HFFc6 (cell line): ENCODE measurements at regions not wholly inside any gene's neighbourhood (a gene's known extent, or its start where the extent isn't known, plus 50 kb on each side); places are given as distances from the start of the nearest gene placed in this dataset.

ENCODE experiments used
- DNase-seq: peaks from one replicate; pipeline ENCODE4 v3.0.0-alpha.2; 2018
- H3K27ac Mint-ChIP-seq: 2 replicates; pipeline ENCODE4 v1.8.0; 2020; ENCODE audit warnings: mild to moderate bottlenecking, mixed read lengths
- H3K27me3 Mint-ChIP-seq: 2 replicates; pipeline ENCODE4 v1.8.0; 2021; ENCODE audit warnings: mild to moderate bottlenecking, moderate library complexity, mixed read lengths; ENCODE audit not compliant: insufficient read depth
- H3K36me3 Mint-ChIP-seq: 2 replicates; pipeline ENCODE4 v1.8.0; 2021; ENCODE audit warnings: low read depth, mixed read lengths
- H3K4me1 Mint-ChIP-seq: 2 replicates; pipeline ENCODE4 v1.8.0; 2020; ENCODE audit warnings: low read depth, mixed read lengths
- H3K4me3 Mint-ChIP-seq: 2 replicates; pipeline ENCODE4 v1.8.0; 2020; ENCODE audit warnings: mild to moderate bottlenecking, moderate library complexity, mixed read lengths
- H3K9me3 Mint-ChIP-seq: 2 replicates; pipeline ENCODE4 v1.8.0; 2020; ENCODE audit warnings: mild to moderate bottlenecking, mixed read lengths
- CTCF ChIP-seq: fragments of 200-600 bp; sonication (generic); IDR thresholded peaks from 2 replicates; pipeline ENCODE4 v1.5.0; 2021; ENCODE audit warnings: antibody characterized with exemption, mild to moderate bottlenecking

GRCh38 chr6:26232306-26232939, 132.6 kb upstream of the BTN3A2 start:
- TF ChIP-seq CTCF = no peak
- Mint-ChIP-seq H3K27ac (peak overlapping the region; percentile 84), H3K9me3 (no peaks in the 10 kb centered on the region), H3K4me1 (peaks cover 42% of the 10 kb centered on the region), H3K36me3 (no peaks in the 10 kb centered on the region), H3K4me3 (peak overlapping the region; percentile 86), H3K27me3 (peaks cover 14% of the 10 kb centered on the region)
- DNase-seq = no peak

GRCh38 chr6:26232940-26233648, 131.9 kb upstream of the BTN3A2 start:
- peak; percentile 66 for DNase-seq
- Mint-ChIP-seq H3K27ac (peak overlapping the region; percentile 84), H3K4me1 (peaks cover 42% of the 10 kb centered on the region)

GRCh38 chr6:26233649-26234420, 131.2 kb upstream of the BTN3A2 start:
- Mint-ChIP-seq H3K27ac (peak overlapping the region; percentile 84), H3K27me3 (peaks cover 14% of the 10 kb centered on the region), H3K4me1 (peaks cover 42% of the 10 kb centered on the region), H3K36me3 (no peaks in the 10 kb centered on the region), H3K9me3 (no peaks in the 10 kb centered on the region), H3K4me3 (peak overlapping the region; percentile 86)
- peak; percentile 66 for DNase-seq
- TF ChIP-seq CTCF = no peak

More at GRCh38 chr6:26232940-26233648, 131.9 kb upstream of the BTN3A2 start:
- H3K9me3 Mint-ChIP-seq = no peaks in the 10 kb centered on the region
- H3K27me3 Mint-ChIP-seq = peaks cover 14% of the 10 kb centered on the region
- TF ChIP-seq CTCF = no peak
- H3K4me3 Mint-ChIP-seq = peak overlapping the region; percentile 86
- no peaks in the 10 kb centered on the region for H3K36me3 Mint-ChIP-seq

GRCh38 chr6:26234421-26235301, 130.3 kb upstream of the BTN3A2 start:
- H3K4me3 Mint-ChIP-seq = peak overlapping the region; percentile 86
- peak overlapping the region; percentile 84 for H3K27ac Mint-ChIP-seq

More at GRCh38 chr6:26234421-26235301, 130.3 kb upstream of the BTN3A2 start:
- H3K27me3 Mint-ChIP-seq = peaks cover 14% of the 10 kb centered on the region
- peaks cover 42% of the 10 kb centered on the region for H3K4me1 Mint-ChIP-seq
- DNase-seq = peak; percentile 78
- no peak for TF ChIP-seq CTCF
- H3K9me3 Mint-ChIP-seq = no peaks in the 10 kb centered on the region
- H3K36me3 Mint-ChIP-seq = no peaks in the 10 kb centered on the region
